ENCODE measurements at regions not wholly inside any gene's neighbourhood (a gene's known extent, or its start where the extent isn't known, plus 50 kb on each side); places are given as distances from the start of the nearest gene placed in this dataset.

GRCh38 chr7:31228957-31229356 lies 111.6 kb downstream of the NEUROD6 start:
- no peak for TF ChIP-seq MTF1 (CRISPR knock-in tag; IDR thresholded peaks at IDR 0.05)
- no peak for TF ChIP-seq ZEB1 (IDR thresholded peaks at IDR 0.05; ENCODE audit: insufficient replicate concordance, low read depth)
- TF ChIP-seq HNRNPL (IDR thresholded peaks at IDR 0.05; ENCODE audit: low read depth, low read length): no peak
- no peak for TF ChIP-seq CTCF (CRISPR knock-in tag; IDR thresholded peaks at IDR 0.05)
- no peak for TF ChIP-seq U2AF1 (optimal IDR thresholded peaks at IDR 0.05; ENCODE audit: low read depth, low read length)
- TF ChIP-seq ZNF10 (CRISPR knock-in tag; IDR thresholded peaks at IDR 0.05; ENCODE audit: borderline replicate concordance, low read depth): no peak
- no peak for TF ChIP-seq REST (IDR thresholded peaks at IDR 0.05; ENCODE audit: borderline replicate concordance in 1 of 2, low read depth in 1 of 2, low read length in 2 of 2)
- no peak for TF ChIP-seq PBX3 (CRISPR knock-in tag; IDR thresholded peaks at IDR 0.05; ENCODE audit: borderline replicate concordance)
- TF ChIP-seq TAF1 (CRISPR knock-in tag; IDR thresholded peaks at IDR 0.05): no peak

Measured in HepG2 (cell line).